NCI-H748 (cell line): ENCODE measurements at regions not wholly inside any gene's neighbourhood (a gene's known extent, or its start where the extent isn't known, plus 50 kb on each side); places are given as distances from the start of the nearest gene placed in this dataset.

ENCODE experiments used
- DNase-seq: peaks from one replicate; lab custom pipeline; 2025; ENCODE audit not compliant: unreplicated experiment; lab: John Stamatoyannopoulos, UW

GRCh38 chr2:180169474-180169873, 162.4 kb upstream of the CWC22 start:
- DNase-seq = no peak

DNA sequence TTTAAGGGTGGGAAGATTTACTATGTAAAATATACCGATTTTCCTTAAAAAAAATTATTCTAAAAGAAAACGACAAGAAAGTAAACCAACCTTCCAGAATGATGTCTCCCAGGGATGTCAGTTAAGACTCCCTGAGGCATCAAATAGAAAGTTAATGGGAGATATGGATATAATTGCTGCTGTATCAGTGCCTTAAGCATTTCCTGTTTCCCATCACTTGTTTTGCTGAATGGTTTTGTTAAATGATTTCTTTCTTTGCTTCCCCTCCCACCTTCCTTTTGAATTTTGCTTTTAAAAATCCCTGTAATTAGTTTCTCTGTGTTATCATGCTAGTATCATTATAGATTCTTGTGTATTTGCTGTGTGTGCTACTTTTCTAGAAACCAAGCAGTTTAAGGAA, 154.3 kb upstream of the CWC22 start:
- DNase-seq = no peak

GRCh38 chr2:180159921-180160320, 152.8 kb upstream of the CWC22 start:
- no peak for DNase-seq

- no peak for DNase-seq
These were observed 151.9 kb upstream of the CWC22 start for GRCh38 chr2:180158961-180159360.

- no peak for DNase-seq
These were observed 149.6 kb upstream of the CWC22 start for GRCh38 chr2:180156651-180157050.

- no peak for DNase-seq
These were observed 143.5 kb upstream of the CWC22 start for GRCh38 chr2:180150606-180151005.

GRCh38 chr2:180146541-180146940, 139.4 kb upstream of the CWC22 start:
- no peak for DNase-seq

DNA sequence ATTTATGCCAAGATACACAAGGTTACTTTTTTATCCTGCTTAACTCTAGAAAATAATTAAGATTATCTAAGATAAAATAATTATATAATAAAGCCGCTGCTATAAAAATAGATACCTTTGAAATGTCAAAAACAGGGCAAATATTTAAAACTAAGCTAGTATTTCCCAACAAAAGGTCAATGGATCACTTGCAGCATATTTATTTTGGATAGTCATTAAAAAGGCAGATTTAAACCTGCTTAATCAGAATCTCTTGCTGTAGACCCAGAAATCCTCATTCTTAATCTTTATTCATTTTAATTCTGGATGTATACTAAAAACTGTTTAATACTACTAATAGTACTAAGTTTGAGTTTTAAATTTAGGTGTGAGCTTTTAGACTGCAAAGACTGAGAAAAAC, 139.0 kb upstream of the CWC22 start:
- DNase-seq = no peak

DNA sequence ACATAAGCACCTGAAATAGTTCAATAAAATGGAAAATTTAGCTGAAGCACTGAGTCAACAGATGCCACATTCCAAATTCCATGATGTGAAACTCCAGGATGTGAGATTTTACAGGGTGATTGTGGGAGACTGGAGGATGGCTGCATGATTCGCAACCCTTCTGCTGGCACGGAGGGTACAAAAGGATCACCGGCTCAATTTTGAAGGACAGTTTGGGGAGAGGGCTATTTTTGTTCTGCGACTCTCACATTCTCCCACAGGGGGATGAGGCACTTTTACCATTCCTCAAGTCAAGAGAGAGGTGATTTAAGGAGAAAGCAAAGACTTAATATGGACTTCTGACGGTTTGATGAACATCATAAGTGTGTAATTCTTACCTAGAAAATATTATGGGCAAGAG, 138.1 kb upstream of the CWC22 start:
- no peak for DNase-seq

- DNase-seq = no peak
These were observed 137.3 kb upstream of the CWC22 start for GRCh38 chr2:180144338-180144813.

- DNase-seq = no peak
These were observed 136.7 kb upstream of the CWC22 start for GRCh38 chr2:180143633-180144337.

DNA sequence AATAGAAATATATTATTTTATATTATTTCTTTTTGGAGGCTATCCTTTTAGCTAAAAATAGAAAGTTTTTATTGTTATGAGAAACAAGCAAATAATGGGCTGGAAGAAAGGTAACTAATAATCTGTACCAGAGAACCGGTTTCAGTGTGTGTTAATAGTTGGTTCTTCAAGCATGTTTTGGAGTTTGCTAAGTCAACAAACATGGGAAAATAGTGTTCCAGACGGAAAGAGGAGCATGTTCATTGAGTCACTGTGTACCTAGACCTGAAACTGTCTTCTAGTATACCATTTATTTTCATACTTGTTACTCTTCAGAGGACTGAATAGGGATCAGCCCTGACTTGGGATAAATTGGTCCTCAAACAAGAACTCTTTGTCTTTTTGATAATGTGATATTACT, 134.5 kb upstream of the CWC22 start:
- no peak for DNase-seq

- no peak for DNase-seq
These were observed 126.6 kb upstream of the CWC22 start for GRCh38 chr2:180133736-180134135.

DNA sequence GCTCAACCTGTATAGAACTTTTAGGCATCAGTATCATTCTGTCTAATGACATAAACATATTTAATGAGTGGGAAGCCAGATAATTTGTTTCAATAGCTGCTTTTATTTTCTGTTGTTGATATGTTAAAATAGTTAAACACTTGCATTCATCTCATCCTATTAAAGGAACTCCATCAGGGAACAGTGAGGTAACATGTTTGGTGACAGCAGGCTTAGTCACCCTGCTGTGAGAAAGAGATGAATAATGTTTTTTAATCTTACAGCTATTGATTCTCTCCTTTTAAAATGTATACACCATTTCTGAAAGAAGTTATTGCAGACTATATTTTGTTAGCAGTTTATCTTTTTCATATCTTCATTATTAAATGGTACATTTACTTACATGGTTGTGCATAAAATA, 123.3 kb upstream of the CWC22 start:
- DNase-seq = no peak

DNA sequence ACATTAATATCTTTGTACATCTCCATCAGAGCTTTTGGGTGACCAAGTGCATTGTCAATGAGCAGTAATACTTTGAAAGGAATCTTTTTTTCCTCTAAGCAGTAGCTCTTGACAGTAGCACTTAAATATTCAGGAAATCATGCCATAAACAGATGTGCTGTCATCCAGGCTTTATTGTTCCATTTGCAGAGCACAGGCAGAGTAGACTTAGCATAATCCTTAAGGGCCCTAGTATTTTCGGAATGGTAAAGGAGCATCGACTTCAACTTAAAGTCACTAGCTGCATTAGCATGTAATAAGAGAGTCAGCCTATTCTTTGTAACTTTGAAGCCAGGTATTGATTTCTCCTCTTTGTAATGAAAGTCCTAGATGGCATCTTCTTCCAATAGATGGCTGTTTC, 121.8 kb upstream of the CWC22 start:
- no peak for DNase-seq

GRCh38 chr2:180125245-180125962, 118.3 kb upstream of the CWC22 start:
- peak; percentile 91 for DNase-seq

DNA sequence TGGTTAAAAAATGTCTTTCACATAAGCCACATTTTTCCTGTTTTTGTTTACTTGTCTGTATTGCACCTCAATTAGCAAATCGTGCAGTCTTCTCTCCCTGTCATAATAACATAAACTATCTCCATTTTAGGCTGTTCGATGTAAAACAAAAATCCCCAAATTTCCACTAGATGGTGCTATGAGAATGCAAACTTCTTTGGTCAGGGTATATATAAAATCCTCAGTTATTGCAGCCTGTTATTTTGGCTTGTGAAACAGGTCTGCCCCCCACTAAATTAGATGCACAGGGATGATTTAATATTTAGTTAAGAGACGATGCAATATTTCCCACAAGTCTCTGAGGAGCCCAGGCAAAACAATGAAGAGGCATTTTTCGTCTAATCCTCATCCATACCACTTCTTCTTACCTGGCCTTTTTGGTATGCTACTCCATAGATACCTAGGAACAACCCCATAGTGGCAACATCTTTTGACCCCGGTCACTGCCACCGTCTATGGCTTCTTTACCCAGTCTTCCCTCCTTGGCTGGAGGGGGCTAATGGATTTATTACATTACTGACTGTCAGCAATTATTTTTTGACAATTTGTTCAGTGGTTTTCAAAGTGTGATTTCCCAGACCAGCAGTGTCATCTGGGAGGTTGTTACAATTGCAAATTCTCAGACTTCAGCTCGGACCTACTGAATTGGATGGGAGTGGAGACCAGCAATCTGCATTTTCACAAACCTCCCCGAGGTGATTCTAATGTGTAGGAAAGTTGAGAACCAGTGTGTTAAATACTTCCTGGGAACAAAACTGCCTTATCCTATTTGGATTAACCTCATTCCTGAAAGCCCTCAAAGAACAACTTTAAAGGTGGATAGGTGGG, 117.4 kb upstream of the CWC22 start:
- DNase-seq = peak; percentile 80

- no peak for DNase-seq
These were observed 115.8 kb upstream of the CWC22 start for GRCh38 chr2:180122874-180123273.

DNA sequence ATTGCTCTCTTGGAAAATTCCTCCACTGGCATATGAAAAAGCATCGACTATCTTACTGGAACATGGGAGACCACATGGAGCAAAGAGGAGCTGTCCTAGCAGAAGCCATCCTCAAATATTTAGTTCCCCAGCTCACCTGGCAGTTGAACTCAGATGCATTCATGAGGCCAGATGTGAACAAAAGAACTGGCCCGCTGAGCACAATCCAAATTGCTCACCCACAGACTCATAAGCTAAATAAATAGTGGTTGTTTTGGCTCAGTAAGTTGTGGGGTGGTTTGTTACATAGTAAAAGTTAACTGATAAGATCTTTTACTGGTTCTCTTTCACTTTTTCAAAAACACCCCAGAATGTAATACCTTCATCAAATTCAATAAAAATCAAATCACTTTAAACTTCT, 108.6 kb upstream of the CWC22 start:
- DNase-seq = peak; percentile 58

DNA sequence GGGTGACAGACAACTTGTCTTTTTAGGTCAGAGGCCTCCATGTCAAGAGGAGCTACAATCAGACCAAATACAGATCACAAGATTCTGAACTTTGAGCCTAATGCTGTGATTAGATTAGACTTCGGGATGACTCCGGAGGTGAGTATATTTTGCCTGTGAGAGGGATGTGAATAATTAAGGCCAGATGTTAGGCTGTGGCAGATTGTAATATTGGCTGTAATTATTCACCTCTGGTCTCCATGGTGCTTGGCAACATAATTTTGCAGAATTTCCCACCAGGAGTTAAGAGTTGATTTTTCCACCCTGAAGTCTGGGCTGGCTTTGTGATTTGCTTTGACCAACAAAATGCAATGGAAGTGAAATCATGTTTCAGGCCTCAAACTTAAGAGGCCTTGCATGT, 108.2 kb upstream of the CWC22 start:
- no peak for DNase-seq

DNA sequence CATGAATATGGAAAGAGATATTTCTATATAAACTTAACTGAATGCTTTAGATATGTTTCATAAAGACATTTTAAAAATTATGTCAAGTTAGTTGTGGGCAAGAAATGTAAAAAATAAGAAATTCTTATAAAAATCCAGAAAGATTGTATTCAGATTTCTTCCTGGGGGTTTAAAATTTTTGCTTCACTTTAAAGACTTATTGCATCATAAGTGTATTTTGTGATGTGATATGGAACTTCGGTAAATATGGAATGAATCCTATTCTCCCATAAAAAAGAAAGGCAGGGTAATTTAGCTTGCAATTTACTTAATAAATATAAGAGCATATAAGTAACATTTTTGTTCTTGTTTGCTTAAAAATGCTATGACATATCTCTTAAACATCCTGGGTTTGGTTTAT, 104.8 kb upstream of the CWC22 start:
- no peak for DNase-seq

DNA sequence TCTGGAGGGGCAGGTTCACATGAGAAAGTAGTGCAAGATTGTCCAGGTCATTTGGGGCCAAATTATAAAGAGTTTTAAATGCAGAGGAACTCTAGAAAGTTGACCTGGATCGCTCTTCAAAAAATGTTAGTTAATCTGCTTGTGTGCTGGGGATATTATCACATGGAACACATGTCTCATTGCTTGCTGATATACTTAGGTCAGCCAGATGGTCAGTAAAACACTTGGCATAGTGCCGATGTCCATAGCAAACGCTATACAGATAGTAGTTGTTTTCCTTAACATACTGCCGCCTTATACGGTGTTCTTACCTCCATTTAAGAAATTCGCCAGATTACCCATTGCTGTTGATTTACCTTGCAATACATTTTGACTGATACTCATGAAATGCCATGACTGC, 103.4 kb upstream of the CWC22 start:
- no peak for DNase-seq
